Thyroid gland (tissue), 4 donors: ENCODE measurements at regions not wholly inside any gene's neighbourhood (a gene's known extent, or its start where the extent isn't known, plus 50 kb on each side); places are given as distances from the start of the nearest gene placed in this dataset.

Experiments
- CTCF ChIP-seq, 6 experiments: fragments of 200-600 bp in 3 of 6; fragments of 450-650 bp in 3 of 6; sonication (generic) in 3 of 6; IDR thresholded peaks; one replicate each; pipeline ENCODE4 v1.5.1; 2016 to 2019; ENCODE audit warnings: antibody characterized with exemption in 6 of 6, mild to moderate bottlenecking in 2 of 6, inconsistent platforms in 1 of 6, moderate library complexity in 1 of 6
- POLR2A ChIP-seq, 2 donors: fragments of 450-650 bp; IDR thresholded peaks; one replicate each; pipeline ENCODE4 v1.6.1; 2017; ENCODE audit warnings: antibody characterized with exemption in 2 of 2, mild to moderate bottlenecking in 2 of 2, moderate library complexity in 1 of 2

GRCh38 chr11:69918231-69918937, 99.2 kb upstream of the FGF3 start:
- TF ChIP-seq CTCF (IDR thresholded peaks at IDR 0.05) (no peak), POLR2A (IDR thresholded peaks at IDR 0.05) (no peak)
